Natural killer cell (primary cell): ENCODE measurements at regions not wholly inside any gene's neighbourhood (a gene's known extent, or its start where the extent isn't known, plus 50 kb on each side); places are given as distances from the start of the nearest gene placed in this dataset.

ENCODE experiments used
- ATAC-seq, 3 donors: fragments of 150-1000 bp in 2 of 3; fragments of 200-7000 bp in 1 of 3; cut with Tn5 transposase; 1 replicate in 1 of 3; 2 replicates in 2 of 3; pipeline ENCODE4 v1.10.0; 2021; ENCODE audit warnings: mild to moderate bottlenecking in 2 of 3, moderate library complexity in 2 of 3
- DNase-seq, 2 donors: peaks; one replicate each; pipeline versions ENCODE4 v3.0.0 to v3.0.0-alpha.2; 2013 to 2021; ENCODE audit warnings: mixed read lengths in 1 of 2
- H3K27ac ChIP-seq: one replicate; pipeline ENCODE4 v1.5.1; 2013; ENCODE audit warnings: mild to moderate bottlenecking, low read length
- H3K27me3 ChIP-seq: one replicate; pipeline ENCODE4 v1.6.1; 2013; ENCODE audit warnings: low read length; ENCODE audit not compliant: control insufficient read depth, insufficient read depth
- H3K36me3 ChIP-seq: one replicate; pipeline ENCODE4 v1.6.1; 2013; ENCODE audit warnings: low read length; ENCODE audit not compliant: control insufficient read depth, insufficient read depth
- H3K4me1 ChIP-seq: one replicate; pipeline ENCODE4 v1.6.1; 2013; ENCODE audit warnings: low read length; ENCODE audit not compliant: control insufficient read depth, insufficient read depth
- H3K4me3 ChIP-seq: one replicate; pipeline ENCODE4 v1.5.1; 2013; ENCODE audit warnings: low read length
- H3K9me3 ChIP-seq: one replicate; pipeline ENCODE4 v1.6.1; 2013; ENCODE audit warnings: low read length; ENCODE audit not compliant: control insufficient read depth, insufficient read depth
- H3K27ac Mint-ChIP-seq, 2 donors: one replicate each; pipeline ENCODE4 v1.8.0; 2022; ENCODE audit warnings: mild to moderate bottlenecking in 2 of 2, mixed read lengths in 2 of 2, moderate library complexity in 1 of 2
- H3K27me3 Mint-ChIP-seq, 2 donors: one replicate each; pipeline ENCODE4 v1.8.0; 2022; ENCODE audit warnings: low read depth in 2 of 2, mixed read lengths in 2 of 2
- H3K36me3 Mint-ChIP-seq: one replicate; pipeline ENCODE4 v1.8.0; 2022; ENCODE audit warnings: mixed read lengths
- H3K4me1 Mint-ChIP-seq, 2 donors: one replicate each; pipeline ENCODE4 v1.8.0; 2022; ENCODE audit warnings: mixed read lengths in 2 of 2
- H3K4me3 Mint-ChIP-seq: one replicate; pipeline ENCODE4 v1.8.0; 2022; ENCODE audit warnings: mild to moderate bottlenecking, moderate library complexity, mixed read lengths
- H3K9me3 Mint-ChIP-seq, 2 donors: one replicate each; pipeline ENCODE4 v1.8.0; 2022; ENCODE audit warnings: mixed read lengths in 2 of 2
- WGBS: methylation state at CpG from one replicate; pipeline ENCODE4 v1.1.7; 2013; ENCODE audit warnings: missing lambda C conversion rate; ENCODE audit not compliant: insufficient coverage; 5-methylcytosine and 5-hydroxymethylcytosine counted together
- intact Hi-C: fragments of 100-400 bp; cut with micrococcal nuclease; formaldehyde crosslinking; loops from one replicate; pipeline ENCODE4 v1.14.2; 2022
- TF ChIP-seq, protein P1 (sequence below): fragments of 200-600 bp; IDR thresholded peaks from one replicate; pipeline ENCODE4 v1.8.0; 2022; ENCODE audit warnings: antibody characterized with exemption

DNA sequence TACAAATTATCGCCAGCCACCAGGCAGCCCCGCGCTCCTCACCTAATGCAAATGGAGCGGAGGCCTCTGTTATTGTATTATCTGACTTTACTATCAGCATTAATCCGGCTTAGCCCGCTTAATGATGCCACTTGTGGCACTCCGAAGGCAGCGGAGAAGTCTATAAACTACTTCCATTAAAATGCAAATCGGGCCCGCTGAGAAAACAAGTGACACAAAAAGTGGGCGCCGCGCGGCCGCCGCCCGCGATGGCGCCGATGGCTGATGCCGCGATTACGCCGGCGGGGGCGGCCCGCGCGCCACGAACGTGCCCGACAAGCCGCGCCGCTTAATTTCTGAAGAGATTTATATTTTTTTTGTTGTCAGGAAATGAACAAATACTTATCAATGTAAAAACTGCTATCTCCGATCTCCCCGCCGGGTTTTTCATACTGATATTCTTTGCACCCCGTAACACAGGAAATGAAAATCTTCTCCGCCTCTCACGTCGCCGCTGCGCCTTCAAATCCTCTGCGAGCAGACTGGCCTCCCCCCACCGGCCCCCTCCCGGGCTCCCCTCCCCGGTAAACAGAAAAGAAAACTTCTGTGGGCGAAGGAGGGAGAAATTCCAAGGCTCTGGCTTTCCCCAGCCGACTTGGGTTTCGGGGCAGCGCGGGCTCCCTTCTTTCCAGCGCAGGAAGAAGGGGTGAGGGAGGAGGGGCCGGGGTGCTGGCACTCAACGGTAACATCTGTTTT, 221.8 kb downstream of the INSIG2 start:
- TF ChIP-seq, protein P1, sequence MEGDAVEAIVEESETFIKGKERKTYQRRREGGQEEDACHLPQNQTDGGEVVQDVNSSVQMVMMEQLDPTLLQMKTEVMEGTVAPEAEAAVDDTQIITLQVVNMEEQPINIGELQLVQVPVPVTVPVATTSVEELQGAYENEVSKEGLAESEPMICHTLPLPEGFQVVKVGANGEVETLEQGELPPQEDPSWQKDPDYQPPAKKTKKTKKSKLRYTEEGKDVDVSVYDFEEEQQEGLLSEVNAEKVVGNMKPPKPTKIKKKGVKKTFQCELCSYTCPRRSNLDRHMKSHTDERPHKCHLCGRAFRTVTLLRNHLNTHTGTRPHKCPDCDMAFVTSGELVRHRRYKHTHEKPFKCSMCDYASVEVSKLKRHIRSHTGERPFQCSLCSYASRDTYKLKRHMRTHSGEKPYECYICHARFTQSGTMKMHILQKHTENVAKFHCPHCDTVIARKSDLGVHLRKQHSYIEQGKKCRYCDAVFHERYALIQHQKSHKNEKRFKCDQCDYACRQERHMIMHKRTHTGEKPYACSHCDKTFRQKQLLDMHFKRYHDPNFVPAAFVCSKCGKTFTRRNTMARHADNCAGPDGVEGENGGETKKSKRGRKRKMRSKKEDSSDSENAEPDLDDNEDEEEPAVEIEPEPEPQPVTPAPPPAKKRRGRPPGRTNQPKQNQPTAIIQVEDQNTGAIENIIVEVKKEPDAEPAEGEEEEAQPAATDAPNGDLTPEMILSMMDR: no peak
- intact Hi-C loops: no loop called here
- H3K36me3 ChIP-seq: no peaks in the 10 kb centered on the region
- 3% methylated on average over 53 of the region's 56 CpGs for WGBS
- DNase-seq (peak; percentile 44 to 81), ATAC-seq (peak; percentile 77 to 85 (median 81))
- Mint-ChIP-seq H3K36me3 (no peaks in the 10 kb centered on the region), H3K27me3 (peaks cover 9 to 14% of the 10 kb centered on the region in 2 donors), H3K27ac (peak overlapping the region; percentile 56 to 68), H3K4me1 (no peaks in the 10 kb centered on the region), H3K9me3 (no peaks in the 10 kb centered on the region), H3K4me3 (peak overlapping the region; percentile 88)
- H3K27ac ChIP-seq: peak overlapping the region; percentile 72
- H3K4me1 ChIP-seq: peaks cover 14% of the 10 kb centered on the region
- H3K9me3 ChIP-seq: no peaks in the 10 kb centered on the region
- H3K4me3 ChIP-seq: peak overlapping the region; percentile 45
- peaks cover 4% of the 10 kb centered on the region for H3K27me3 ChIP-seq

DNA sequence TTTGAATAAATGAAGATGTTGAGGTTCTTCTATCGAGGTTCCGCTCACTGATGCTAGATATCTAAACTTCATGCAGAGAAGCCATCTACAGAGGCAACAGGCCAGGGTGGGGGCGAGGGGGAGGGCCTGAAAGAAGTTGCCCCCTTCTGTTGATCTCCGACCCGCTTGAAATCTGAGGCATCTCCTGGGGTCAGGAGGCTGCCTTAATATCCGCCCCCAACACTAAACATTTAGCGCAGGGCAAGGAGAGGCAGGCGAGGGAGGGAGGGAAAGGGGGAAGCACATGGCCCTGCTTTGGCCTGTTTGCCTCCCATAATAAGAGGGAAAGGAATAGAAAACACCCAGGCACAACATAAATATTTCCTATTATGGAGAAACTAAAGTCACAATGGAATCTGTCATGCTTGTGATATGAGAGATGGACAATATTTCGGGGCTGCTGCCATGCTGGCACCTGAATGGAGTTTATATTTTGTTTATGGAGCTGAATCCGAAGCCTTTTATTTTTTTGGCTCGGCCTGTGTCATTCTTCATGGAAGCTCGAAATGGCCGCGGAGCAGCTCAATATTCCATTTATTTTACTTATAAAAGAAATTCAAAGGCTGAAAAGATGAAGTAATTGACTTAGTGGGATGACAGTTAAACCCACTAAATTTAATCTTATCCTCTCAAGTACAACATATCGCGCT, 221.1 kb downstream of the INSIG2 start:
- intact Hi-C loops: no loop called here
- 77% methylated on average over 10 of the region's 16 CpGs for WGBS
- H3K4me3 Mint-ChIP-seq: peak overlapping the region; percentile 88
- peaks cover 5 to 12% of the 10 kb centered on the region in 2 donors for H3K27me3 Mint-ChIP-seq
- H3K9me3 Mint-ChIP-seq: no peaks in the 10 kb centered on the region
- Histone ChIP-seq H3K4me3 (peak overlapping the region; percentile 45), H3K36me3 (no peaks in the 10 kb centered on the region), H3K9me3 (no peaks in the 10 kb centered on the region), H3K27me3 (peaks cover 4% of the 10 kb centered on the region), H3K27ac (peak overlapping the region; percentile 72), H3K4me1 (peaks cover 14% of the 10 kb centered on the region)
- H3K4me1 Mint-ChIP-seq: no peaks in the 10 kb centered on the region
- ATAC-seq: no peak
- H3K27ac Mint-ChIP-seq: peak overlapping the region; percentile 56 to 68
- H3K36me3 Mint-ChIP-seq: no peaks in the 10 kb centered on the region
- DNase-seq: no peak
- TF ChIP-seq, protein P1: no peak

DNA sequence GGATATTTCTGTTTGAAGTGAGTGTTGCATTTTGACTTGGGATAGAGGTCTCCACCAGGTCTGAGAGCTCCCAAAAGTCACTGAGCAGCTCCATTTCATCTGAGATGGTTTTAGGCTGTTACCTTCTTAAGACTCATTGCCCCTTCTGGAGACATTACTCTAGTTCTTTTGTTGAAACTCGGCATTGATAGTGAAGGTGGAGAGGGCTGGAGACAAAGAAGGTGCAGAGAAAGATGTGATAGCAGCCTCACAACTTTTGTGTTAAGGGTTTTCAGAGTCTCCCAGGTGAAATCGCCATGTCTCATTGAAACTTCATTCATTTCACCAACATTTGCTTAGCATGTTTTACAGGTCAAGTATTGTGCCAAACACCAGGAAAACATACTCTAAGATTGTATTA, 219.6 kb downstream of the INSIG2 start:
- no peak for DNase-seq
- Mint-ChIP-seq H3K9me3 (no peaks in the 10 kb centered on the region), H3K27ac (no peak overlapping the region), H3K4me1 (no peaks in the 10 kb centered on the region), H3K27me3 (peaks cover 4 to 12% of the 10 kb centered on the region in 2 donors), H3K4me3 (no peak overlapping the region), H3K36me3 (no peaks in the 10 kb centered on the region)
- Histone ChIP-seq H3K27ac (no peak overlapping the region), H3K9me3 (no peaks in the 10 kb centered on the region), H3K4me3 (no peak overlapping the region), H3K27me3 (peaks cover 4% of the 10 kb centered on the region), H3K4me1 (peaks cover 14% of the 10 kb centered on the region), H3K36me3 (no peaks in the 10 kb centered on the region)
- TF ChIP-seq, protein P1: no peak
- 78% methylated on average over 1 of the region's 2 CpGs for WGBS
- ATAC-seq: no peak
- intact Hi-C loops: no loop called here
